Heart left ventricle (tissue), 16 donors: ENCODE measurements at regions not wholly inside any gene's neighbourhood (a gene's known extent, or its start where the extent isn't known, plus 50 kb on each side); places are given as distances from the start of the nearest gene placed in this dataset.

Source experiments
- ATAC-seq, 4 donors: fragments of 200-7000 bp; cut with Tn5 transposase; one replicate each; pipeline ENCODE4 v1.9.1; 2020 to 2022; ENCODE audit warnings: moderate library complexity in 4 of 4, mild to moderate bottlenecking in 3 of 4, moderate number of reproducible peaks in 1 of 4
- DNase-seq, 5 donors: peaks; one replicate each; pipeline ENCODE4 v3.0.0-alpha.2; 2020
- H3K27ac ChIP-seq, 12 donors: fragments of 200-600 bp; sonication (generic) in 4 of 12; one replicate each; pipeline versions ENCODE4 v1.5.0 to v1.8.0; 2016 to 2022; ENCODE audit warnings: mild to moderate bottlenecking in 2 of 12
- H3K27me3 ChIP-seq, 9 donors: fragments of 200-600 bp; sonication (generic) in 2 of 9; one replicate each; pipeline versions ENCODE4 v1.5.1 to v1.8.0; 2016 to 2022; ENCODE audit warnings: mild to moderate bottlenecking in 3 of 9
- H3K36me3 ChIP-seq, 9 donors: fragments of 200-600 bp; sonication (generic) in 2 of 9; one replicate each; pipeline versions ENCODE4 v1.5.0 to v1.8.0; 2018 to 2022; ENCODE audit warnings: mild to moderate bottlenecking in 2 of 9
- H3K4me1 ChIP-seq, 12 donors: fragments of 200-600 bp; sonication (generic) in 4 of 12; one replicate each; pipeline versions ENCODE4 v1.5.0 to v1.8.0; 2016 to 2022; ENCODE audit warnings: mild to moderate bottlenecking in 3 of 12
- H3K4me3 ChIP-seq, 12 donors: fragments of 200-600 bp; sonication (generic) in 4 of 12; one replicate each; pipeline versions ENCODE4 v1.5.0 to v1.8.0; 2017 to 2022; ENCODE audit warnings: mild to moderate bottlenecking in 9 of 12, moderate library complexity in 4 of 12
- H3K9me3 ChIP-seq, 12 donors: fragments of 200-600 bp; sonication (generic) in 4 of 12; one replicate each; pipeline versions ENCODE4 v1.5.0 to v1.8.0; 2016 to 2022; ENCODE audit warnings: mild to moderate bottlenecking in 1 of 12
- POLR2A ChIP-seq, 2 donors: fragments of 450-650 bp; IDR thresholded peaks; one replicate each; pipeline ENCODE4 v1.6.1; 2017; ENCODE audit warnings: antibody characterized with exemption in 2 of 2, mild to moderate bottlenecking in 2 of 2, moderate library complexity in 2 of 2
- WGBS, 4 donors: extraction: QIAGEN DNeasy Blood & Tissue Kit in 2 of 4; methylation state at CpG; one replicate each; pipeline versions ENCODE4 v1.1.5 to v1.1.7; 2013 to 2018; 5-methylcytosine and 5-hydroxymethylcytosine counted together
- intact Hi-C, 10 donors: fragments of 100-400 bp; cut with DNase I; formaldehyde crosslinking; loops; one replicate each; pipeline versions ENCODE4 v1.11.1 to v1.14.2; 2022
- TF ChIP-seq, protein P1 (sequence below), 12 donors: fragments of 200-600 bp; sonication (generic) in 4 of 12; IDR thresholded peaks; one replicate each; pipeline versions ENCODE4 v1.5.0 to v1.8.0; 2018 to 2022; ENCODE audit warnings: antibody characterized with exemption in 12 of 12, mild to moderate bottlenecking in 5 of 12
- donor health status: ischemic (EF 13 %, LVEDD 7.1; RV severe dilation, severe dysfunction).
- donor health status: healthy with polysubstance abuse.
- donor health status: DM: no; HTN: yes; CAD: no.
- donor health status: DM: no; HTN: no; CAD: no.
- donor health status: ischemic (EF 25% LVEDD 6.9; RV normal size, moderate dysfunction).
- donor health status: ischemic (EF 25% LVEDD 5.7; RV mildly dilated, moderate dysfunction).
- donor health status: healthy.
- donor health status: DM: yes; HTN: yes; CAD: no.
- donor health status: ischemic (EF 35%, LVEDD 5.7; RV mildly dilated, moderate dysfunction).
- donor health status: nonischemic (EF 11% LVEDD 7.7; RV severe dilation, severe dysfunction).
- donor health status: DM: yes; HTN: yes; CAD: no.
- donor health status: PGD.
- donor health status: ischemic (EF 29% LVEDD 5.4; RV normal size, mild dysfunction).
- donor health status: nonischemic (EF 23%, LVEDD 6.1; RV moderate dilation, normal function).

DNA sequence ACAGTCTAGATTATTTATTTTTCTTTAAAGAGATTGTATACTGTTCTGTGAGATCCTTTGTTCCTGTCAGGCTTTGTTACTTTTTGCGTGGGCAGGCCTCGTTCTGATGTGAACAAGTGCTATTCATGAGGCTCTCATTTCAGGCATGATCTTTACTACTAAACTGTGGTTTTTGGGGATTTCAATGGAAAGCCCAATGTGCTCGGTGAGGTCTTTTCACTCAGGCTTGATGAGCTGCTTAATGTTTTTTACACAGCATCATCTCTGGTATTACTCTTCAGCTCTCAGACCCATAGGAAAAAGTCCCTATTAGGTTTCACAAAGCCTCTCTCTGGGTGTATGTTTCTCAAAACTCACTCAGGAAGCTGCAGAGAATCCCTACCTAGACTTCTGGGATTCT is 419.4 kb downstream of the GPATCH2 start:
- Histone ChIP-seq H3K27ac (no peak overlapping the region), H3K9me3 (peaks cover 0 to under 1% (median 0%) of the 10 kb centered on the region in 12 donors), H3K4me1 (no peaks in the 10 kb centered on the region), H3K36me3 (no peaks in the 10 kb centered on the region), H3K4me3 (no peak overlapping the region), H3K27me3 (no peaks in the 10 kb centered on the region)
- DNase-seq, result no peak
- 68 to 89% (median 83%) methylated on average over 3 of the region's 3 CpGs for WGBS, 4 donors
- TF ChIP-seq, protein P1, sequence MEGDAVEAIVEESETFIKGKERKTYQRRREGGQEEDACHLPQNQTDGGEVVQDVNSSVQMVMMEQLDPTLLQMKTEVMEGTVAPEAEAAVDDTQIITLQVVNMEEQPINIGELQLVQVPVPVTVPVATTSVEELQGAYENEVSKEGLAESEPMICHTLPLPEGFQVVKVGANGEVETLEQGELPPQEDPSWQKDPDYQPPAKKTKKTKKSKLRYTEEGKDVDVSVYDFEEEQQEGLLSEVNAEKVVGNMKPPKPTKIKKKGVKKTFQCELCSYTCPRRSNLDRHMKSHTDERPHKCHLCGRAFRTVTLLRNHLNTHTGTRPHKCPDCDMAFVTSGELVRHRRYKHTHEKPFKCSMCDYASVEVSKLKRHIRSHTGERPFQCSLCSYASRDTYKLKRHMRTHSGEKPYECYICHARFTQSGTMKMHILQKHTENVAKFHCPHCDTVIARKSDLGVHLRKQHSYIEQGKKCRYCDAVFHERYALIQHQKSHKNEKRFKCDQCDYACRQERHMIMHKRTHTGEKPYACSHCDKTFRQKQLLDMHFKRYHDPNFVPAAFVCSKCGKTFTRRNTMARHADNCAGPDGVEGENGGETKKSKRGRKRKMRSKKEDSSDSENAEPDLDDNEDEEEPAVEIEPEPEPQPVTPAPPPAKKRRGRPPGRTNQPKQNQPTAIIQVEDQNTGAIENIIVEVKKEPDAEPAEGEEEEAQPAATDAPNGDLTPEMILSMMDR (IDR thresholded peaks at IDR 0.05), result no peak
- no peak for TF ChIP-seq POLR2A (IDR thresholded peaks at IDR 0.05)
- intact Hi-C loops, result no loop called here
- ATAC-seq, result no peak

DNA sequence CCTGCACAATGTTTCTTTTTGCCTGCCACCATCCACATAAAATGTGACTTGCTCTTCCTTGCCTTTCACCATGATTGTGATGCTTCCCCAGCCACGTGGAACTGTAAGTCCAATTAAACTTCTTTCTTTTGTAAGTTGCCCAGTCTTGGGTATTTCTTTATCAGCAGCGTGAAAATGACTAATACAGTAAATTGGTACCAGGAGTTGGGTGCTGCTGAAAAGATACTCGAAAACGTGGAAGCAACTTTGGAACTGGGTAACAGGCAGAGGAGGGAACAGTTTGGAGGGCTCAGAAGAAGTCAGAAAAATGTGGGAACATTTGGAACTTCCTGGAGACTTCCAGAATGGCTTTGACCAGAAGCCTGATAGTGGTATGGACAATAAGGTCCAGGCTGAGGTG is 425.3 kb downstream of the GPATCH2 start:
- DNase-seq (no peak), ATAC-seq (no peak)
- intact Hi-C loops, result no loop called here
- TF ChIP-seq POLR2A (IDR thresholded peaks at IDR 0.05), result no peak
- TF ChIP-seq, protein P1 (IDR thresholded peaks at IDR 0.05), result no peak
- Histone ChIP-seq H3K4me3 (no peak overlapping the region), H3K9me3 (peaks cover 0 to 20% (median 5%) of the 10 kb centered on the region in 12 donors), H3K4me1 (no peaks in the 10 kb centered on the region), H3K27me3 (no peaks in the 10 kb centered on the region), H3K36me3 (no peaks in the 10 kb centered on the region), H3K27ac (no peak overlapping the region)
- WGBS, 4 donors, result 77 to 88% (median 83%) methylated on average over 4 of the region's 4 CpGs

DNA sequence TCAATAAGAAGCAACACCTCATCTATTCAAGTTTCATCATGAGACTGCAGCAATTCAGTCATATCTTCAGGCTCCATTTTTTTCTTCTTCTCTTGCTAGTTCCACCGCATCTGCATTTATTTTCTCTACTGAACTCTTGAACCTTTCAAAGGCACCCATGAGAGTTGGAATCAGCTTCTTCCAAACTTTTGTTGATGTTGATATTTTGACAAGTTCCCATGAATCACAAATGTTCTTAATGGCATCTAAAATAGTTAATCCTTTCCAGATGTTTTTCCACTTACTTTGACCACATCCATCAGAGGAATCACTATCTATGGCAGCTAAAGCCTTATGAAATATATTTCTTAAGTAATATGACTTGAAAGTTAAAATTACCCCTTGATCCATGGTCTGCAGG is 434.3 kb downstream of the GPATCH2 start:
- no peak for ATAC-seq
- no peak overlapping the region for H3K4me3 ChIP-seq
- no peaks in the 10 kb centered on the region for H3K27me3 ChIP-seq
- H3K4me1 ChIP-seq, result no peaks in the 10 kb centered on the region
- DNase-seq, result no peak
- peaks cover 0 to 18% (median 0%) of the 10 kb centered on the region in 12 donors for H3K9me3 ChIP-seq
- H3K36me3 ChIP-seq, result no peaks in the 10 kb centered on the region
- 62 to 84% (median 71%) methylated on average over 1 of the region's 1 CpG for WGBS, 4 donors
- intact Hi-C loops, result no loop called here
- H3K27ac ChIP-seq, result no peak overlapping the region
- TF ChIP-seq, protein P1 (IDR thresholded peaks at IDR 0.05), result no peak
- TF ChIP-seq POLR2A (IDR thresholded peaks at IDR 0.05), result no peak

DNA sequence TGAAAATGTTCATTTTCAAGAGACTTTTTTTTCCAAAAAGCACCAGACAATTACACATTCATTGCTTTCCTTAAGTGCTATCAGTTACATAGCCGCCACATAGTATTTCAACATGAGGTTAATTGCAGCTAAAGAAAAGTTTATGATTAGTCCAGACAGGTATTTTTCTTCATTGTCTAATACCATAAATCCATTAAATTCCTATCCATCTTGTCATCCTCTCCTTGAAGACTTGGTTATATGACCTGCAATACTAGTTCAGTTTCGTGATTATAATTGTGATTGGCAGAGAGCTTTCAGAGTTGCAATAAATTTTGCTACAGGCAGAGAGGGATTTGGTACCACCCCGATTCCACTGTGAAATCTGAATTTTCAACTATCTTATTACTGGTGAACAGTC is 437.7 kb downstream of the GPATCH2 start:
- H3K27me3 ChIP-seq, result no peaks in the 10 kb centered on the region
- H3K4me1 ChIP-seq, result peaks cover 0 to 5% (median 0%) of the 10 kb centered on the region in 12 donors
- WGBS, 4 donors, result 76 to 81% (median 78%) methylated on average over 3 of the region's 3 CpGs
- DNase-seq, result no peak
- H3K27ac ChIP-seq, result no peak overlapping the region
- TF ChIP-seq, protein P1 (IDR thresholded peaks at IDR 0.05), result no peak
- no peak for TF ChIP-seq POLR2A (IDR thresholded peaks at IDR 0.05)
- ATAC-seq, result no peak
- intact Hi-C loops, result no loop called here
- H3K4me3 ChIP-seq, result no peak overlapping the region
- no peaks in the 10 kb centered on the region for H3K36me3 ChIP-seq
- H3K9me3 ChIP-seq, result peaks cover 0 to 16% (median 0%) of the 10 kb centered on the region in 12 donors
